Astrocyte (in vitro differentiated cells and primary cell): ENCODE measurements at regions not wholly inside any gene's neighbourhood (a gene's known extent, or its start where the extent isn't known, plus 50 kb on each side); places are given as distances from the start of the nearest gene placed in this dataset.
"Not testable (repeated sequence)": the region's sequence is repeated elsewhere in the genome, so short reads cannot be mapped to it uniquely, and the experiment has no call there.

Experiments used
- EZH2 ChIP-seq: IDR thresholded peaks from 2 replicates; pipeline ENCODE4 v1.6.1; 2012; ENCODE audit warnings: mild to moderate bottlenecking, low read length, inconsistent platforms; ENCODE audit not compliant: insufficient read depth
- TF ChIP-seq, protein P1 (sequence below): IDR thresholded peaks from 2 replicates; pipeline ENCODE4 v1.5.1; 2011; ENCODE audit warnings: low read depth, mild to moderate bottlenecking, inconsistent platforms, low read length, moderate library complexity; ENCODE audit not compliant: insufficient read depth

DNA sequence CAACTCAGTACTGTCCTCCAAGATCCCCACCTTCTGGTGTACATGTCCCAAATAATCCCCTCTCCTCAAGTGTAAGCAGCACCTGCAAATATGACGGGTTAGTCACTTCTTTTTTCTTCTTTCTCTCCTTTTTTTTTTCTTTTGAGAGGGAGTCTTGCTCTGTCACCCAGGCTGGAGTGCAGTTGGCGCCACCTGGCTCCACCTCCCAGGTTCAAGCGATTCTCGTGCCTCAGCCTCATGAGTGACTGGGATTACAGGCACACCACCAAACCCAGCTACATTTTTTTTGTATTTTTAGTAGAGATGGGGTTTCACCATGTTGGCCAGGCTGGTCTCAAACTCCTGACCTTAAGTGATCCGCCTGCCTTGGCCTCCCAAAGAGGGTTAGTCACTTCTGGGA is 123.8 kb upstream of the PALS2 start:
- TF ChIP-seq, protein P1, sequence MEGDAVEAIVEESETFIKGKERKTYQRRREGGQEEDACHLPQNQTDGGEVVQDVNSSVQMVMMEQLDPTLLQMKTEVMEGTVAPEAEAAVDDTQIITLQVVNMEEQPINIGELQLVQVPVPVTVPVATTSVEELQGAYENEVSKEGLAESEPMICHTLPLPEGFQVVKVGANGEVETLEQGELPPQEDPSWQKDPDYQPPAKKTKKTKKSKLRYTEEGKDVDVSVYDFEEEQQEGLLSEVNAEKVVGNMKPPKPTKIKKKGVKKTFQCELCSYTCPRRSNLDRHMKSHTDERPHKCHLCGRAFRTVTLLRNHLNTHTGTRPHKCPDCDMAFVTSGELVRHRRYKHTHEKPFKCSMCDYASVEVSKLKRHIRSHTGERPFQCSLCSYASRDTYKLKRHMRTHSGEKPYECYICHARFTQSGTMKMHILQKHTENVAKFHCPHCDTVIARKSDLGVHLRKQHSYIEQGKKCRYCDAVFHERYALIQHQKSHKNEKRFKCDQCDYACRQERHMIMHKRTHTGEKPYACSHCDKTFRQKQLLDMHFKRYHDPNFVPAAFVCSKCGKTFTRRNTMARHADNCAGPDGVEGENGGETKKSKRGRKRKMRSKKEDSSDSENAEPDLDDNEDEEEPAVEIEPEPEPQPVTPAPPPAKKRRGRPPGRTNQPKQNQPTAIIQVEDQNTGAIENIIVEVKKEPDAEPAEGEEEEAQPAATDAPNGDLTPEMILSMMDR, result not testable (repeated sequence)
- TF ChIP-seq EZH2, result not testable (repeated sequence)
